Ascending aorta (tissue), 2 donors: ENCODE measurements at regions not wholly inside any gene's neighbourhood (a gene's known extent, or its start where the extent isn't known, plus 50 kb on each side); places are given as distances from the start of the nearest gene placed in this dataset.

Experiments used
- DNase-seq, 2 donors: peaks; one replicate each; pipeline ENCODE4 v3.0.0-alpha.2; 2019; ENCODE audit warnings: low spot score in 2 of 2
- H3K27ac ChIP-seq, 2 donors: fragments of 200-600 bp; sonication (generic); one replicate each; pipeline ENCODE4 v1.5.1; 2016 to 2017; ENCODE audit warnings: mild to moderate bottlenecking in 1 of 2
- H3K27me3 ChIP-seq: fragments of 200-600 bp; sonication (generic); one replicate; pipeline ENCODE4 v1.5.1; 2017
- H3K36me3 ChIP-seq, 2 donors: fragments of 200-600 bp; sonication (generic); one replicate each; pipeline ENCODE4 v1.5.1; 2016
- H3K4me1 ChIP-seq, 2 donors: fragments of 200-600 bp; sonication (generic); one replicate each; pipeline ENCODE4 v1.5.1; 2016 to 2017; ENCODE audit warnings: mild to moderate bottlenecking in 1 of 2
- H3K4me3 ChIP-seq, 2 donors: fragments of 200-600 bp; sonication (generic); one replicate each; pipeline ENCODE4 v1.5.1; 2016 to 2017; ENCODE audit warnings: mild to moderate bottlenecking in 1 of 2
- H3K9me3 ChIP-seq, 2 donors: fragments of 200-600 bp; sonication (generic); one replicate each; pipeline ENCODE4 v1.5.1; 2016
- CTCF ChIP-seq, 3 experiments: fragments of 200-600 bp in 2 of 3; fragments of 450-650 bp in 1 of 3; sonication (generic) in 2 of 3; IDR thresholded peaks; one replicate each; pipeline ENCODE4 v1.5.1; 2016 to 2019; ENCODE audit warnings: antibody characterized with exemption in 3 of 3, mild to moderate bottlenecking in 1 of 3, moderate library complexity in 1 of 3
- intact Hi-C: fragments of 100-400 bp; cut with DNase I; formaldehyde crosslinking; loops from one replicate; pipeline ENCODE4 v1.15.1; 2023

GRCh38 chr3:40969756-40970466 lies 229.4 kb upstream of the CTNNB1 start:
- intact Hi-C loops = loop anchor here (10.0 kb wide), 2 partner anchors 385 to 515 kb away; partner anchors contain the start of gene RPL14
- Histone ChIP-seq H3K4me1 (peaks cover 5 to 7% of the 10 kb centered on the region in 2 donors), H3K27me3 (no peaks in the 10 kb centered on the region), H3K9me3 (no peaks in the 10 kb centered on the region), H3K36me3 (no peaks in the 10 kb centered on the region), H3K4me3 (no peak overlapping the region), H3K27ac (no peak overlapping the region)
- DNase-seq = no peak
- TF ChIP-seq CTCF (IDR thresholded peaks at IDR 0.05) = no peak

- Histone ChIP-seq H3K27me3 (no peaks in the 10 kb centered on the region), H3K4me1 (peaks cover 5 to 7% of the 10 kb centered on the region in 2 donors), H3K4me3 (no peak overlapping the region), H3K27ac (peak overlapping the region in 1 of 2 donors; percentile 42), H3K36me3 (no peaks in the 10 kb centered on the region), H3K9me3 (no peaks in the 10 kb centered on the region)
- DNase-seq = peak; percentile 52 to 88
- TF ChIP-seq CTCF (IDR thresholded peaks at IDR 0.05) = no peak
- intact Hi-C loops = loop anchor here (1.0 to 10.0 kb wide), 3 partner anchors 32 to 517 kb away; partner anchors contain the start of gene RPL14
These were observed 227.8 kb upstream of the CTNNB1 start for GRCh38 chr3:40971191-40972168.

GRCh38 chr3:40972350-40972749 lies 227.0 kb upstream of the CTNNB1 start:
- Histone ChIP-seq H3K4me1 (peaks cover 5 to 7% of the 10 kb centered on the region in 2 donors), H3K36me3 (no peaks in the 10 kb centered on the region), H3K4me3 (no peak overlapping the region), H3K27ac (no peak overlapping the region), H3K9me3 (no peaks in the 10 kb centered on the region), H3K27me3 (no peaks in the 10 kb centered on the region)
- intact Hi-C loops = loop anchor here (10.0 kb wide), 2 partner anchors 388 to 518 kb away; partner anchors contain the start of gene RPL14
- TF ChIP-seq CTCF (IDR thresholded peaks at IDR 0.05) = no peak
- DNase-seq = no peak

- Histone ChIP-seq H3K27ac (no peak overlapping the region), H3K4me3 (no peak overlapping the region), H3K9me3 (no peaks in the 10 kb centered on the region), H3K4me1 (peaks cover 5 to 7% of the 10 kb centered on the region in 2 donors), H3K27me3 (no peaks in the 10 kb centered on the region), H3K36me3 (no peaks in the 10 kb centered on the region)
- TF ChIP-seq CTCF (IDR thresholded peaks at IDR 0.05) = no peak
- DNase-seq = peak in 1 of 2 donors; percentile 58
- intact Hi-C loops = loop anchor here (10.0 kb wide), 2 partner anchors 388 to 518 kb away; partner anchors contain the start of gene RPL14
These were observed 226.2 kb upstream of the CTNNB1 start for GRCh38 chr3:40973141-40973540.

- Histone ChIP-seq H3K4me3 (no peak overlapping the region), H3K9me3 (no peaks in the 10 kb centered on the region), H3K36me3 (no peaks in the 10 kb centered on the region), H3K27me3 (no peaks in the 10 kb centered on the region), H3K4me1 (peaks cover 5% of the 10 kb centered on the region in 2 donors), H3K27ac (no peak overlapping the region)
- no peak for DNase-seq
- TF ChIP-seq CTCF (IDR thresholded peaks at IDR 0.05) = no peak
- intact Hi-C loops = loop anchor here (10.0 kb wide), 2 partner anchors 391 to 521 kb away; partner anchors contain the start of gene RPL14
These were observed 223.6 kb upstream of the CTNNB1 start for GRCh38 chr3:40975711-40976121.
